ENCODE measurements at regions not wholly inside any gene's neighbourhood (a gene's known extent, or its start where the extent isn't known, plus 50 kb on each side); places are given as distances from the start of the nearest gene placed in this dataset.

GRCh38 chr11:80638296-80638695 is 1197.5 kb upstream of the TENM4 start:
- Histone ChIP-seq H3K9ac (ENCODE audit: insufficient read depth, low read depth, low read length) (no peak overlapping the region), H3K36me3 (replicated peaks in 1 of 2; ENCODE audit: control insufficient read depth in 1 of 2, insufficient read depth in 2 of 2, low read length in 2 of 2) (no peaks in the 10 kb centered on the region), H2AFZ (ENCODE audit: low read length) (no peak overlapping the region), H3K4me1 (ENCODE audit: insufficient read depth, low read length) (no peaks in the 10 kb centered on the region), H3K27ac (ENCODE audit: extremely low read length, insufficient read depth, low read length) (no peak overlapping the region), H3K4me3 (replicated peaks in 1 of 3; ENCODE audit: insufficient read depth in 1 of 3, low read depth in 2 of 3, low read length in 3 of 3) (no peak overlapping the region), H3K4me2 (ENCODE audit: low read depth, low read length) (no peak overlapping the region), H4K20me1 (ENCODE audit: insufficient read depth, low read length) (no peaks in the 10 kb centered on the region), H3K9me3 (ENCODE audit: low read length) (no peaks in the 10 kb centered on the region), H3K79me2 (ENCODE audit: insufficient read depth, low read length) (no peaks in the 10 kb centered on the region), H3K27me3 (ENCODE audit: control insufficient read depth in 1 of 2, insufficient read depth in 2 of 2, low read length in 2 of 2) (no peaks in the 10 kb centered on the region)
- CTCF ChIA-PET (ENCODE audit: low intra/inter-chr PET ratio, low total read pairs): no interaction called here
- POLR2A ChIA-PET: no interaction called here
- FAIRE-seq: no peak
- WGBS (ENCODE audit: low lambda C conversion rate): 2% methylated on average over 3 of the region's 3 CpGs
- no peak for ATAC-seq
- in situ Hi-C loops (cut with HindIII; ENCODE audit: extremely low pct_ligation_motif_present, low pct_unique_long_range_greater_than_20kb): no loop called here
- DNase-seq (ENCODE audit: low spot score): no peak
- intact Hi-C loops (cut with micrococcal nuclease; ENCODE audit: unreplicated experiment): no loop called here
- no TSS peak for BruUV-seq (replicated peaks)
- TF ChIP-seq NFE2 (CRISPR knock-in tag; IDR thresholded peaks at IDR 0.05): no peak
- no peak for TF ChIP-seq CREM (IDR thresholded peaks at IDR 0.05)
- TF ChIP-seq CREM (CRISPR knock-in tag; IDR thresholded peaks at IDR 0.05): no peak

- Histone ChIP-seq H3K27me3 (ENCODE audit: control insufficient read depth in 1 of 2, insufficient read depth in 2 of 2, low read length in 2 of 2) (no peaks in the 10 kb centered on the region), H4K20me1 (ENCODE audit: insufficient read depth, low read length) (no peaks in the 10 kb centered on the region), H3K36me3 (replicated peaks in 1 of 2; ENCODE audit: control insufficient read depth in 1 of 2, insufficient read depth in 2 of 2, low read length in 2 of 2) (no peaks in the 10 kb centered on the region), H3K9ac (ENCODE audit: insufficient read depth, low read depth, low read length) (no peak overlapping the region), H3K4me2 (ENCODE audit: low read depth, low read length) (no peak overlapping the region), H3K79me2 (ENCODE audit: insufficient read depth, low read length) (no peaks in the 10 kb centered on the region), H3K4me3 (replicated peaks in 1 of 3; ENCODE audit: insufficient read depth in 1 of 3, low read depth in 2 of 3, low read length in 3 of 3) (no peak overlapping the region), H2AFZ (ENCODE audit: low read length) (no peak overlapping the region), H3K4me1 (ENCODE audit: insufficient read depth, low read length) (no peaks in the 10 kb centered on the region), H3K27ac (ENCODE audit: extremely low read length, insufficient read depth, low read length) (no peak overlapping the region), H3K9me3 (ENCODE audit: low read length) (no peaks in the 10 kb centered on the region)
- intact Hi-C loops (cut with micrococcal nuclease; ENCODE audit: unreplicated experiment) (no loop called here), in situ Hi-C loops (cut with HindIII; ENCODE audit: extremely low pct_ligation_motif_present, low pct_unique_long_range_greater_than_20kb) (no loop called here)
- CTCF ChIA-PET (ENCODE audit: low intra/inter-chr PET ratio, low total read pairs): no interaction called here
- FAIRE-seq (no peak), ATAC-seq (no peak), DNase-seq (ENCODE audit: low spot score) (no peak)
- POLR2A ChIA-PET: no interaction called here
- no TSS peak for BruUV-seq (replicated peaks)
- 0% methylated on average over 2 of the region's 2 CpGs for WGBS (ENCODE audit: low lambda C conversion rate)
- no peak for TF ChIP-seq ATRX (CRISPR knock-in tag; IDR thresholded peaks at IDR 0.05; ENCODE audit: borderline replicate concordance)
- TF ChIP-seq TAF1 (CRISPR knock-in tag; IDR thresholded peaks at IDR 0.05): no peak
- no peak for TF ChIP-seq GTF2F1 (IDR thresholded peaks at IDR 0.05; ENCODE audit: low read length)
- TF ChIP-seq BHLHE40 (IDR thresholded peaks at IDR 0.05; ENCODE audit: low read length): no peak
- no peak for TF ChIP-seq ZGPAT (CRISPR knock-in tag; IDR thresholded peaks at IDR 0.05)
- no peak for TF ChIP-seq AKNA (CRISPR knock-in tag; IDR thresholded peaks at IDR 0.05; ENCODE audit: borderline replicate concordance)
- TF ChIP-seq CREB1 (IDR thresholded peaks at IDR 0.05): no peak
- no peak for TF ChIP-seq CREB1 (CRISPR knock-in tag; IDR thresholded peaks at IDR 0.05)
- no peak for TF ChIP-seq PCBP2 (optimal IDR thresholded peaks at IDR 0.05; ENCODE audit: low read depth, low read length, poor library complexity, severe bottlenecking)
- no peak for TF ChIP-seq ZNF605 (CRISPR knock-in tag; IDR thresholded peaks at IDR 0.05)
- no peak for TF ChIP-seq SP140L (CRISPR knock-in tag; IDR thresholded peaks at IDR 0.05; ENCODE audit: borderline replicate concordance)
- TF ChIP-seq KLF12 (CRISPR knock-in tag; IDR thresholded peaks at IDR 0.05; ENCODE audit: borderline replicate concordance): no peak
Observed at GRCh38 chr11:80637571-80637970, 1196.7 kb upstream of the TENM4 start.
